Nephron (organoid): ENCODE measurements at regions not wholly inside any gene's neighbourhood (a gene's known extent, or its start where the extent isn't known, plus 50 kb on each side); places are given as distances from the start of the nearest gene placed in this dataset.

Experiments
- H3K27ac Mint-ChIP-seq, 3 experiments: 2 replicates each; pipeline ENCODE4 v1.8.0; 2020; ENCODE audit warnings: mixed read lengths in 3 of 3, mild to moderate bottlenecking in 2 of 3, moderate library complexity in 1 of 3
- H3K27me3 Mint-ChIP-seq: 2 replicates; pipeline ENCODE4 v1.8.0; 2021; ENCODE audit warnings: low read depth, mild to moderate bottlenecking, moderate library complexity, mixed read lengths
- H3K36me3 Mint-ChIP-seq: 2 replicates; pipeline ENCODE4 v1.8.0; 2020; ENCODE audit warnings: low read depth, mixed read lengths
- H3K4me1 Mint-ChIP-seq: 2 replicates; pipeline ENCODE4 v1.8.0; 2020; ENCODE audit warnings: mixed read lengths
- H3K4me3 Mint-ChIP-seq, 3 experiments: 2 replicates each; pipeline ENCODE4 v1.8.0; 2020; ENCODE audit warnings: mild to moderate bottlenecking in 3 of 3, mixed read lengths in 3 of 3, moderate library complexity in 2 of 3
- H3K9me3 Mint-ChIP-seq: 2 replicates; pipeline ENCODE4 v1.8.0; 2020; ENCODE audit warnings: mixed read lengths
- TF ChIP-seq, protein P1 (sequence below), 3 experiments: fragments of 200-600 bp; sonication (generic); IDR thresholded peaks; one replicate each; pipeline ENCODE4 v1.5.0; 2021; ENCODE audit warnings: antibody characterized with exemption in 3 of 3; ENCODE audit not compliant: unreplicated experiment in 3 of 3

GRCh38 chr6:163731215-163732013 lies 316.9 kb downstream of the QKI start:
- Mint-ChIP-seq H3K9me3 (no peaks in the 10 kb centered on the region), H3K4me3 (no peak overlapping the region), H3K27me3 (peaks cover 10% of the 10 kb centered on the region), H3K36me3 (no peaks in the 10 kb centered on the region), H3K4me1 (peaks cover 32% of the 10 kb centered on the region), H3K27ac (no peak overlapping the region)
- TF ChIP-seq, protein P1, sequence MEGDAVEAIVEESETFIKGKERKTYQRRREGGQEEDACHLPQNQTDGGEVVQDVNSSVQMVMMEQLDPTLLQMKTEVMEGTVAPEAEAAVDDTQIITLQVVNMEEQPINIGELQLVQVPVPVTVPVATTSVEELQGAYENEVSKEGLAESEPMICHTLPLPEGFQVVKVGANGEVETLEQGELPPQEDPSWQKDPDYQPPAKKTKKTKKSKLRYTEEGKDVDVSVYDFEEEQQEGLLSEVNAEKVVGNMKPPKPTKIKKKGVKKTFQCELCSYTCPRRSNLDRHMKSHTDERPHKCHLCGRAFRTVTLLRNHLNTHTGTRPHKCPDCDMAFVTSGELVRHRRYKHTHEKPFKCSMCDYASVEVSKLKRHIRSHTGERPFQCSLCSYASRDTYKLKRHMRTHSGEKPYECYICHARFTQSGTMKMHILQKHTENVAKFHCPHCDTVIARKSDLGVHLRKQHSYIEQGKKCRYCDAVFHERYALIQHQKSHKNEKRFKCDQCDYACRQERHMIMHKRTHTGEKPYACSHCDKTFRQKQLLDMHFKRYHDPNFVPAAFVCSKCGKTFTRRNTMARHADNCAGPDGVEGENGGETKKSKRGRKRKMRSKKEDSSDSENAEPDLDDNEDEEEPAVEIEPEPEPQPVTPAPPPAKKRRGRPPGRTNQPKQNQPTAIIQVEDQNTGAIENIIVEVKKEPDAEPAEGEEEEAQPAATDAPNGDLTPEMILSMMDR (IDR thresholded peaks at IDR 0.05; ENCODE audit: unreplicated experiment in 3 of 3): no peak

GRCh38 chr6:163730246-163731210 lies 316.0 kb downstream of the QKI start:
- Mint-ChIP-seq H3K36me3 (no peaks in the 10 kb centered on the region), H3K27me3 (peaks cover 10% of the 10 kb centered on the region), H3K9me3 (no peaks in the 10 kb centered on the region), H3K4me1 (peaks cover 32% of the 10 kb centered on the region), H3K4me3 (no peak overlapping the region), H3K27ac (no peak overlapping the region)
- TF ChIP-seq, protein P1 (IDR thresholded peaks at IDR 0.05; ENCODE audit: unreplicated experiment in 3 of 3): no peak

DNA sequence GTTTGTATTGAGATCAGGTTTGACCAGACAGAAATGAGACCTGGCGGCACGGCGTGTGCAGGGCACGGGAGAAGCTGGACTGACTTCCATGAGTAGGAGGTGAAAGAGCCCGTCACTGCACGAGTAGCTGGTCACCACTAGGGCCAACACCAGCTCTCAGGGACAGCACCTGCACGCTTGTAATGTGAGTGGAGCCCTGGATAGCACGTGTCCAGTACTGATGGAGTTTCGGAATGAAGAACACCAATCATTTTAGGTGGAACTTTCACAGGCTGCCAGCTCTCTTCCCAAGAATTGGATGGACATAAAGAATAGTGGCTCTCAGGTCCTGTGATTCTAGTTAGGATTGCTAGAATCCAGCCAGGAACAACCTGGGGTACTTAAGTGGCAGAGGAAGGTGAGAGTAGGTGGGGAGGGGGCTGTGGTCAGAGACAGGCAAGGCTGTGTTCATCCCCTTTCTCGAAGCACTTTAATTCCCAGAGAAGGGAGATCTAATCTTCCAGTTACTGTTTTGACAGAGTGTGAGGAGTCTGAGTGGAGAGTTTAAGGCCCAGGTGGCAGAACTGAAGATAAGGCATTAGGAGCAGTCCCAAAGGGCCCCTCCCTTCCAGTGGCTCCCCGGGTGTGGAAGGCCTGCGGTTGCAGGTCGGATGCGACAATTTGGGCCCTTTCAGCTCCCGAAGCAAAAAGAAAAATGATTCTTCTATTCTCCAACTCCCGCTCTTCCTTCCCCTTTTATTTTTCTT lies 314.8 kb downstream of the QKI start:
- Mint-ChIP-seq H3K36me3 (no peaks in the 10 kb centered on the region), H3K27ac (no peak overlapping the region), H3K9me3 (no peaks in the 10 kb centered on the region), H3K4me1 (peaks cover 32% of the 10 kb centered on the region), H3K27me3 (peaks cover 14% of the 10 kb centered on the region), H3K4me3 (no peak overlapping the region)
- TF ChIP-seq, protein P1 (IDR thresholded peaks at IDR 0.05; ENCODE audit: unreplicated experiment in 3 of 3): no peak

GRCh38 chr6:163728442-163729126 lies 314.1 kb downstream of the QKI start:
- Mint-ChIP-seq H3K36me3 (no peaks in the 10 kb centered on the region), H3K4me1 (peaks cover 32% of the 10 kb centered on the region), H3K27me3 (peaks cover 18% of the 10 kb centered on the region), H3K27ac (no peak overlapping the region), H3K9me3 (no peaks in the 10 kb centered on the region), H3K4me3 (no peak overlapping the region)
- TF ChIP-seq, protein P1 (IDR thresholded peaks at IDR 0.05; ENCODE audit: unreplicated experiment in 3 of 3): no peak

GRCh38 chr6:163726037-163726695 lies 311.6 kb downstream of the QKI start:
- Mint-ChIP-seq H3K4me1 (peaks cover 13% of the 10 kb centered on the region), H3K27me3 (peaks cover 18% of the 10 kb centered on the region), H3K27ac (peak overlapping the region in 1 of 3 experiments; percentile 7), H3K4me3 (no peak overlapping the region), H3K9me3 (no peaks in the 10 kb centered on the region), H3K36me3 (no peaks in the 10 kb centered on the region)
- TF ChIP-seq, protein P1 (IDR thresholded peaks at IDR 0.05; ENCODE audit: unreplicated experiment in 3 of 3): no peak
